ENCODE measurements at regions not wholly inside any gene's neighbourhood (a gene's known extent, or its start where the extent isn't known, plus 50 kb on each side); places are given as distances from the start of the nearest gene placed in this dataset.

DNA sequence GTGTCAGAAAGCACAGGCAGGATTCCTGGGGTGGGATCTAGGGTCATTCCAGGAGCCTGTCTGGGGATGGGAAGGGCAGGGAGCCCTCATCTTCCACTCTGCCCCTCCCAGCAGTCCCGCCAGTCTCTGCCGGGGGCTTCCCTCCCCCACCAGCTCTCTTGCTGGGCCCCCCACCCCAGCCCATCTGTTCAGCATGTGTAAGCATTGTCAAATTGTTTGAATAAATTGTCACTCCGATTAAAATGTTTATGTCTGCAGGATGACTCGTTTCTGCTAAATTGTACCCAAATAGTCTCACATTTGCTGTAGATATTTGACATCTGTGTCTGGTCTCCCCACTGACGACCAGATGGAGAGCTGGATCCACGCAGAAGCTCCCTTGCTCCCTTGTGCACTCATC, 257.6 kb downstream of the ANKRD60 start:
- BruUV-seq (replicated peaks): no TSS peak
- intact Hi-C loops (cut with micrococcal nuclease; ENCODE audit: unreplicated experiment): no loop called here

DNA sequence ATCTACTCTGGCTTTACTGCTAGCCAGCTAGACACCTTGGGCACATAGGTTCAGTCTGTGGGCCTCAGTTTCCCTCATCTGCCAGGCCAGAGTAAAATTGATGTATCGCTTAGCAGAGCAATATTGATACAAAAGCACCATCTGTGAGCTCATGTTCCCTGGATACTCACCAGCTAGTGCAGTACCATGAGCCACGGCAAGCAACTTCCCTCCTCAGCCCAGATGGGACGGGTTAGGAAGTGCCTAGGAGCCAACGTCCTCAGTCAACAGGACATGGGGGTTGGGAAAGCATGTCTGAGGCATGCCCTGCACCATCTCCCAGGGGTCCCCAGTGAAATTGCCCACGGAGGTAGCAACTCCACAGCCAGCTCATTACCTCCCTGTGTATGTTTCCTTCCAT, 258.3 kb downstream of the ANKRD60 start:
- no peaks in the 10 kb centered on the region for H3K36me3 ChIP-seq (ENCODE audit: insufficient read depth, low read length, poor library complexity, severe bottlenecking)
- no peak for DNase-seq (ENCODE audit: low spot score)
- no TSS peak for BruUV-seq (replicated peaks)
- H3K4me3 ChIP-seq (ENCODE audit: low read depth, low read length, poor library complexity, severe bottlenecking): no peak overlapping the region
- TF ChIP-seq, protein P1, sequence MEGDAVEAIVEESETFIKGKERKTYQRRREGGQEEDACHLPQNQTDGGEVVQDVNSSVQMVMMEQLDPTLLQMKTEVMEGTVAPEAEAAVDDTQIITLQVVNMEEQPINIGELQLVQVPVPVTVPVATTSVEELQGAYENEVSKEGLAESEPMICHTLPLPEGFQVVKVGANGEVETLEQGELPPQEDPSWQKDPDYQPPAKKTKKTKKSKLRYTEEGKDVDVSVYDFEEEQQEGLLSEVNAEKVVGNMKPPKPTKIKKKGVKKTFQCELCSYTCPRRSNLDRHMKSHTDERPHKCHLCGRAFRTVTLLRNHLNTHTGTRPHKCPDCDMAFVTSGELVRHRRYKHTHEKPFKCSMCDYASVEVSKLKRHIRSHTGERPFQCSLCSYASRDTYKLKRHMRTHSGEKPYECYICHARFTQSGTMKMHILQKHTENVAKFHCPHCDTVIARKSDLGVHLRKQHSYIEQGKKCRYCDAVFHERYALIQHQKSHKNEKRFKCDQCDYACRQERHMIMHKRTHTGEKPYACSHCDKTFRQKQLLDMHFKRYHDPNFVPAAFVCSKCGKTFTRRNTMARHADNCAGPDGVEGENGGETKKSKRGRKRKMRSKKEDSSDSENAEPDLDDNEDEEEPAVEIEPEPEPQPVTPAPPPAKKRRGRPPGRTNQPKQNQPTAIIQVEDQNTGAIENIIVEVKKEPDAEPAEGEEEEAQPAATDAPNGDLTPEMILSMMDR (conservative IDR thresholded peaks at IDR 0.05; ENCODE audit: low read depth, low read length): no peak
- no peak for TF ChIP-seq EZH2 (IDR thresholded peaks at IDR 0.05; ENCODE audit: borderline replicate concordance, low read depth, low read length, poor library complexity, severe bottlenecking)
- H3K4me1 ChIP-seq (ENCODE audit: insufficient read depth, low read length, poor library complexity, severe bottlenecking): no peaks in the 10 kb centered on the region
- no peak overlapping the region for H3K27ac ChIP-seq (ENCODE audit: low read depth, low read length, poor library complexity, severe bottlenecking)
- CTCF ChIA-PET: no interaction called here
- no peaks in the 10 kb centered on the region for H3K27me3 ChIP-seq (replicated peaks; ENCODE audit: insufficient read depth, low read depth, low read length, poor library complexity)
- intact Hi-C loops (cut with micrococcal nuclease; ENCODE audit: unreplicated experiment): no loop called here
- no peaks in the 10 kb centered on the region for H3K9me3 ChIP-seq (ENCODE audit: low read depth, low read length, poor library complexity, severe bottlenecking)
- POLR2A ChIA-PET (ENCODE audit: low non-redundant PET): no interaction called here

More for the DNA sequence above, 257.6 kb downstream of the ANKRD60 start:
- no peaks in the 10 kb centered on the region for H3K36me3 ChIP-seq (ENCODE audit: insufficient read depth, low read length, poor library complexity, severe bottlenecking)
- POLR2A ChIA-PET (ENCODE audit: low non-redundant PET): no interaction called here
- H3K4me3 ChIP-seq (ENCODE audit: low read depth, low read length, poor library complexity, severe bottlenecking): no peak overlapping the region
- no peaks in the 10 kb centered on the region for H3K9me3 ChIP-seq (ENCODE audit: low read depth, low read length, poor library complexity, severe bottlenecking)
- no peaks in the 10 kb centered on the region for H3K4me1 ChIP-seq (ENCODE audit: insufficient read depth, low read length, poor library complexity, severe bottlenecking)
- CTCF ChIA-PET: no interaction called here
- TF ChIP-seq, protein P1 (conservative IDR thresholded peaks at IDR 0.05; ENCODE audit: low read depth, low read length): no peak
- no peak for TF ChIP-seq EZH2 (IDR thresholded peaks at IDR 0.05; ENCODE audit: borderline replicate concordance, low read depth, low read length, poor library complexity, severe bottlenecking)
- no peak overlapping the region for H3K27ac ChIP-seq (ENCODE audit: low read depth, low read length, poor library complexity, severe bottlenecking)
- no peaks in the 10 kb centered on the region for H3K27me3 ChIP-seq (replicated peaks; ENCODE audit: insufficient read depth, low read depth, low read length, poor library complexity)
- DNase-seq (ENCODE audit: low spot score): no peak

GRCh38 chr20:57968120-57968519, 258.3 kb upstream of the PMEPA1 start:
- Histone ChIP-seq H3K4me3 (ENCODE audit: low read depth, low read length, poor library complexity, severe bottlenecking) (no peak overlapping the region), H3K27ac (ENCODE audit: low read depth, low read length, poor library complexity, severe bottlenecking) (no peak overlapping the region), H3K9me3 (ENCODE audit: low read depth, low read length, poor library complexity, severe bottlenecking) (no peaks in the 10 kb centered on the region), H3K36me3 (ENCODE audit: insufficient read depth, low read length, poor library complexity, severe bottlenecking) (no peaks in the 10 kb centered on the region), H3K27me3 (replicated peaks; ENCODE audit: insufficient read depth, low read depth, low read length, poor library complexity) (no peaks in the 10 kb centered on the region), H3K4me1 (ENCODE audit: insufficient read depth, low read length, poor library complexity, severe bottlenecking) (no peaks in the 10 kb centered on the region)
- no TSS peak for BruUV-seq (replicated peaks)
- TF ChIP-seq, protein P1 (conservative IDR thresholded peaks at IDR 0.05; ENCODE audit: low read depth, low read length): no peak
- TF ChIP-seq EZH2 (IDR thresholded peaks at IDR 0.05; ENCODE audit: borderline replicate concordance, low read depth, low read length, poor library complexity, severe bottlenecking): no peak
- no peak for DNase-seq (ENCODE audit: low spot score)
- POLR2A ChIA-PET (ENCODE audit: low non-redundant PET): no interaction called here
- intact Hi-C loops (cut with micrococcal nuclease; ENCODE audit: unreplicated experiment): no loop called here
- CTCF ChIA-PET: no interaction called here
